Common myeloid progenitor, CD34-positive (primary cell): ENCODE measurements at regions not wholly inside any gene's neighbourhood (a gene's known extent, or its start where the extent isn't known, plus 50 kb on each side); places are given as distances from the start of the nearest gene placed in this dataset.

ENCODE experiments used
- CTCF ChIA-PET: fragments of 350-600 bp; sonication (Branson Sonifier 250); formaldehyde crosslinking; loops from one replicate; lab custom pipeline; 2021; ENCODE audit warnings: antibody characterized with exemption; lab: Charles Lee
- POLR2A ChIA-PET: fragments of 350-600 bp; sonication (Branson Sonifier 250); formaldehyde crosslinking; loops from one replicate; lab custom pipeline; 2021; ENCODE audit warnings: antibody characterized with exemption; lab: Charles Lee
- DNase-seq, 3 donors: peaks; one replicate each; pipeline versions ENCODE4 v3.0.0 to v3.0.0-alpha.2; 2013
- H3K27ac ChIP-seq, 2 experiments: 1 replicate in 1 of 2; 2 replicates in 1 of 2; pipeline ENCODE4 v1.7.0; 2013; ENCODE audit warnings: inconsistent platforms in 2 of 2, low read length in 2 of 2, mild to moderate bottlenecking in 2 of 2, low read depth in 1 of 2, moderate library complexity in 1 of 2; ENCODE audit not compliant: severe bottlenecking in 2 of 2, insufficient read depth in 1 of 2, poor library complexity in 1 of 2
- H3K27me3 ChIP-seq, 5 experiments: replicated peaks in 2 of 5; 1 replicate in 3 of 5; 2 replicates in 2 of 5; pipeline versions ENCODE4 v1.6.1 to v1.7.0; 2013; ENCODE audit warnings: low read length in 4 of 5, mild to moderate bottlenecking in 2 of 5, moderate library complexity in 2 of 5, inconsistent platforms in 1 of 5; ENCODE audit not compliant: insufficient read depth in 5 of 5, control insufficient read depth in 4 of 5
- H3K36me3 ChIP-seq, 4 experiments: 1 replicate in 2 of 4; 2 replicates in 2 of 4; pipeline versions ENCODE4 v1.6.1 to v1.7.0; 2013; ENCODE audit warnings: low read length in 3 of 4, control low read depth in 1 of 4, mild to moderate bottlenecking in 1 of 4; ENCODE audit not compliant: control insufficient read depth in 4 of 4, insufficient read depth in 4 of 4
- H3K4me1 ChIP-seq, 4 experiments: 1 replicate in 3 of 4; 2 replicates in 1 of 4; pipeline versions ENCODE4 v1.6.1 to v1.7.1; 2013; ENCODE audit warnings: low read length in 3 of 4, mild to moderate bottlenecking in 3 of 4, control low read depth in 1 of 4, inconsistent platforms in 1 of 4, moderate library complexity in 1 of 4; ENCODE audit not compliant: control insufficient read depth in 4 of 4, insufficient read depth in 4 of 4; ENCODE audit errors: control extremely low read depth in 1 of 4
- H3K4me3 ChIP-seq, 7 experiments: 1 replicate in 4 of 7; 2 replicates in 3 of 7; pipeline versions ENCODE4 v1.5.1 to v1.7.0; 2013; ENCODE audit warnings: mild to moderate bottlenecking in 7 of 7, low read length in 6 of 7, moderate library complexity in 6 of 7, inconsistent platforms in 2 of 7, low read depth in 2 of 7, control low read depth in 1 of 7; ENCODE audit not compliant: insufficient read depth in 4 of 7, control insufficient read depth in 1 of 7; ENCODE audit errors: extremely low read depth in 1 of 7
- H3K9me3 ChIP-seq, 5 experiments: 1 replicate in 4 of 5; 2 replicates in 1 of 5; pipeline versions ENCODE4 v1.6.1 to v1.7.1; 2013; ENCODE audit warnings: low read length in 4 of 5, mild to moderate bottlenecking in 2 of 5, inconsistent platforms in 1 of 5, low read depth in 1 of 5, moderate library complexity in 1 of 5; ENCODE audit not compliant: control insufficient read depth in 4 of 5, insufficient read depth in 2 of 5; ENCODE audit errors: control extremely low read depth in 1 of 5
- WGBS: methylation state at CpG from one replicate; pipeline ENCODE4 v1.1.5; 2013; ENCODE audit not compliant: insufficient coverage; 5-methylcytosine and 5-hydroxymethylcytosine counted together

DNA sequence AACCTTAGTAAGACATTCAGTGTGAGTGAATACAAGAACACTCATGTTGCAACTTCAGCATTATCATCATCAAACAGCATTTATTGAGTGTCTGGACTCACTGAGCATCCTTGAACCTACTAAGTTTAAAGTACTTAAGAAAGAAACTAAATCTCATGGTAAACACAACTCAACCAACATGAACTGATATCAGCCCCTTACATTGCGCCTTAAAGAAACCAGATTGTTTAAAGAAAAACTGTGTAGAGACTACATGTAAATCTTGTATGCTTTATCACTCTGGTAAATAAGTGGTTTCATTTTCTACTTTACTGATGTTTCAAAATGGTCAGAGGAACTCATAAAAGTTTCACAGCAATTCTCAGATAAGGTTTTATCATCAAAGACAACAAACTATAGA is 157.5 kb upstream of the FERD3L start:
- H3K4me3 ChIP-seq: no peak overlapping the region
- no peaks in the 10 kb centered on the region for H3K36me3 ChIP-seq
- H3K27me3 ChIP-seq: no peaks in the 10 kb centered on the region
- WGBS: no CpG with 5 or more reads among the region's 1 CpG
- H3K27ac ChIP-seq: no peak overlapping the region
- DNase-seq: no peak
- CTCF ChIA-PET: no interaction called here
- no peaks in the 10 kb centered on the region for H3K4me1 ChIP-seq
- POLR2A ChIA-PET: no interaction called here
- no peaks in the 10 kb centered on the region for H3K9me3 ChIP-seq

DNA sequence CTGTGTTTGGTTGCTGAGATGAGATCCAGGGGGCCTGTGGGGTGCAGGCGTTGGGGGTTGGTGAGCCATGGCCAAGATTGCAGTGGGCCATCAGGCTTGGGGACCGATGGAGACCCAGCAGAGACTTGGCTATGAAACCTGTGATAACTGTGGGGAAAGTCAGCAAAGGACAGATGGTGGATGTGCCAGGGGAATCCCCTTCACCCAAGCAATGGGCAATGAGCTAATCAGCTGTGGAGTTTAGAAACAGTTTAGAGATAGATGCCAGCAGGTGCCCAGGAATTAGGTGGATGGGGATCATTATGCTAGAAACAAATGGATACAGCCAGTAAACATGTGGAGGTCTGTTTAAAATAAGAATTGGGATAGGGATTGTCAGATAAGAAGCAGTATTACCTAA is 151.4 kb upstream of the FERD3L start:
- Histone ChIP-seq H3K9me3 (peaks cover 0 to 1% (median 0%) of the 10 kb centered on the region in 5 experiments), H3K27me3 (no peaks in the 10 kb centered on the region), H3K4me3 (no peak overlapping the region), H3K27ac (no peak overlapping the region), H3K4me1 (no peaks in the 10 kb centered on the region), H3K36me3 (no peaks in the 10 kb centered on the region)
- ChIA-PET CTCF (no interaction called here), POLR2A (no interaction called here)
- 95% methylated on average over 2 of the region's 2 CpGs for WGBS
- no peak for DNase-seq

DNA sequence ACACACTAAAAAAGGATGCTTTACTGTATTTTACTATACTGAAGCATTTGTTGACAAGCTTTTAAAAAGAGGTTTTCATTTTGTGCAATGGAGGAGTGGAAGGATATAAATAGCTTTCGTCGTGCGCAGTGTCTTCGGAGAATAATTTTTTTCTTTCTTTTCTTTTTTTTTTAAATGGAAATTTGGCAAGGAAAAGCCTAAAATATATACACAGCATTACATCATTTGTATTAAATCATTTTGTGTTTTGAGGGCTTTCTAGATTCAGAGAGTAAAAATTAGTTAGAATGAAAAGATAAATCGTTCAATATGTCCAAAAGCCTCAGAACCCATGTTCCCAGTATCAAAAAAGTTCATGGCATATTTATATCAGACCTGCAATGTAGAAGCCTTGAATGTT is 150.2 kb upstream of the FERD3L start:
- no peak for DNase-seq
- no CpG with 5 or more reads among the region's 5 CpGs for WGBS
- Histone ChIP-seq H3K4me3 (no peak overlapping the region), H3K36me3 (no peaks in the 10 kb centered on the region), H3K27ac (no peak overlapping the region), H3K9me3 (peaks cover 0 to 3% (median 0%) of the 10 kb centered on the region in 5 experiments), H3K4me1 (no peaks in the 10 kb centered on the region), H3K27me3 (no peaks in the 10 kb centered on the region)
- POLR2A ChIA-PET: no interaction called here
- CTCF ChIA-PET: no interaction called here

DNA sequence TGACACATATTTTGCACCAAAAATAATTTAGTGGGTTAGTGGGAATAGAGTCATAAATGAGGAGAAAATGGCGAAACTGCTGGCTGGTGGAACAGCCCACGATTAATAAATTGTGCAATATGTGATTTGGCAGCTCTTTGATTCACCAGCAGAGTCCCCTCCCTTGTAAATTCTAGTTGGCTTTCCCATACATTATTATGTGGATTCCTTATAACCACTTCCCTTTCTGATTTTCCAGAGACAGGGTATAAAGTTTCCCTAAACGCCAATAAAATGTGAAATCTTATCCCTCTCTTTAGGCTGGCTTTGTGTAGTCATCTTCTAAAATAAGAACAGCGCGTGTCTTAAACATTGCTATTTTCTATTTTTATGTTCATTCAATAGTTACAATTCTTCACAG is 149.4 kb upstream of the FERD3L start:
- 80% methylated on average over 1 of the region's 5 CpGs for WGBS
- ChIA-PET POLR2A (no interaction called here), CTCF (no interaction called here)
- Histone ChIP-seq H3K9me3 (peaks cover 0 to 3% (median 0%) of the 10 kb centered on the region in 5 experiments), H3K27me3 (no peaks in the 10 kb centered on the region), H3K36me3 (no peaks in the 10 kb centered on the region), H3K27ac (no peak overlapping the region), H3K4me1 (no peaks in the 10 kb centered on the region), H3K4me3 (no peak overlapping the region)
- no peak for DNase-seq

DNA sequence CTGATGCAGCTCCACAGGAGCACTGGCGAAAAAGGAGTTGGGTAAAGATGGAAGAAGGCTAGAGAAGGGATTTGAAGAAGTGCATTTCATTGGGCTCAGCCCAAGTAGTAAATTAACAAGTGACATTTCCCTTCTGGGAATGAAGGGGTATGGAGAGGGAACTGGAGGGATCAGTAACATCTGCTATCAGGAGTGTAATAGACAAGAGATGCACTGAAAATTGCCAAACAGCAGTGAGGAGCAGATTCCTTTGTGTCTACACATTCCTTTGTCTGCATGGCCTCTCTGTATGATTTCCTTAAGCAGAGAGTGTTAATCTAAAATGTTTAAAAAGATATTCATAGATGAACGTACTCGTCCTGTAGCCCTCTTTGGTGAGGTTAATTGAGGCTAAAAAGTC is 148.2 kb upstream of the FERD3L start:
- H3K4me1 ChIP-seq: no peaks in the 10 kb centered on the region
- H3K36me3 ChIP-seq: no peaks in the 10 kb centered on the region
- 100% methylated on average over 3 of the region's 3 CpGs for WGBS
- H3K9me3 ChIP-seq: peaks cover 0 to 3% (median 0%) of the 10 kb centered on the region in 5 experiments
- CTCF ChIA-PET: interaction anchor here (1.1 kb wide), 1 partner anchor 14 kb away, joined by 3 read pairs; no protein-coding TSS in a partner anchor
- POLR2A ChIA-PET: no interaction called here
- H3K27me3 ChIP-seq: no peaks in the 10 kb centered on the region
- no peak overlapping the region for H3K27ac ChIP-seq
- H3K4me3 ChIP-seq: no peak overlapping the region
- no peak for DNase-seq

DNA sequence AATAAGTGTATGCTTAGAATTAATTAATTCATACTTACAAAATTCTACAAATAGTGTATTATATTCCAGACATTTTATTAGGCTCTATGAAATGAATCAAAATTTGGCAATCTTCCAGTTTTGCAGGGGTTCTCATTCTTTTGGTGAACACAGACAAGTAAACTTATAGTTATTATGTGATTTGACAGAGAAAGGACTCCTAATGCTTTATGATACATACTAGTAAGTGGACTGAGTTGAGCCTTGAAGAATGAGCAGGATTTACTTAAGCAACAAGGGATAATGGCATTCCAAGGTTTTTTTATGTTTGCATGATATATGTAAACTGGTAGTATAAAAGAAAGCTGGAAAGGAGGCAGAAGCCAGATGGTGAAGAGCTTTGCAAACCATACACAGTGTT is 145.7 kb upstream of the FERD3L start:
- no peaks in the 10 kb centered on the region for H3K4me1 ChIP-seq
- ChIA-PET CTCF (no interaction called here), POLR2A (no interaction called here)
- no peaks in the 10 kb centered on the region for H3K36me3 ChIP-seq
- no peak overlapping the region for H3K27ac ChIP-seq
- no peak for DNase-seq
- H3K9me3 ChIP-seq: peaks cover 0 to 1% (median 0%) of the 10 kb centered on the region in 5 experiments
- no peak overlapping the region for H3K4me3 ChIP-seq
- no peaks in the 10 kb centered on the region for H3K27me3 ChIP-seq

DNA sequence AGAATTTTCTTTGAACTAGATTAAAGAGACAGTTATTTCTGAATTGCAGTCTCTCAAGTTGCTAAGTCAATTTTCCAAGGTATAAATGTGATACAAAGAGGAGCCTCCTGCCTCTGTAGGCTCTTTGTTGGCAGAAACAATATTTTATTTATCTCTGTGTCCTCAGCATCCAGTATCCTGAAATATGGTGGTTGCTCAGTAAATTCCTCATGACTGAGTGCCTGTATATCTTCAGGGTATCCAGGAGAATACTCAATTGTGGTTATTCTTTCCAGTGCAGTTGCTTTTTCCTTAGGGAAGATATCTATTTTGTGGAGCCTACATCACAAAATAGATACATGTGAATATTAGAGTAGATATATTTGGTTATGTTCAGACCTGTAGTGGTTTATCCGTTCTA is 144.8 kb upstream of the FERD3L start:
- Histone ChIP-seq H3K27ac (no peak overlapping the region), H3K27me3 (no peaks in the 10 kb centered on the region), H3K4me1 (no peaks in the 10 kb centered on the region), H3K9me3 (peaks cover 0 to 1% (median 0%) of the 10 kb centered on the region in 5 experiments), H3K4me3 (no peak overlapping the region), H3K36me3 (no peaks in the 10 kb centered on the region)
- DNase-seq: no peak
- no CpG with 5 or more reads among the region's 1 CpG for WGBS
- ChIA-PET CTCF (no interaction called here), POLR2A (no interaction called here)
